GM13977 (cell line): ENCODE measurements at regions not wholly inside any gene's neighbourhood (a gene's known extent, or its start where the extent isn't known, plus 50 kb on each side); places are given as distances from the start of the nearest gene placed in this dataset.

Experiments used
- DNase-seq: peaks from one replicate; pipeline ENCODE4 v3.0.0; 2012; ENCODE audit warnings: low spot score
- in situ Hi-C: fragments of 300-500 bp; cut with MboI; formaldehyde crosslinking; loops from one replicate; pipeline ENCODE4 v1.12.0; 2022; ENCODE audit warnings: low sequenced_read_pairs, low pct_unique_long_range_greater_than_20kb, mixed read lengths, inconsistent platforms; ENCODE audit not compliant: unreplicated experiment
- TF ChIP-seq, protein P1 (sequence below): IDR thresholded peaks from 2 replicates; pipeline ENCODE4 v1.5.1; 2012; ENCODE audit warnings: mild to moderate bottlenecking, control low read depth; ENCODE audit not compliant: insufficient read depth; ENCODE audit errors: extremely low read depth, missing control alignments

DNA sequence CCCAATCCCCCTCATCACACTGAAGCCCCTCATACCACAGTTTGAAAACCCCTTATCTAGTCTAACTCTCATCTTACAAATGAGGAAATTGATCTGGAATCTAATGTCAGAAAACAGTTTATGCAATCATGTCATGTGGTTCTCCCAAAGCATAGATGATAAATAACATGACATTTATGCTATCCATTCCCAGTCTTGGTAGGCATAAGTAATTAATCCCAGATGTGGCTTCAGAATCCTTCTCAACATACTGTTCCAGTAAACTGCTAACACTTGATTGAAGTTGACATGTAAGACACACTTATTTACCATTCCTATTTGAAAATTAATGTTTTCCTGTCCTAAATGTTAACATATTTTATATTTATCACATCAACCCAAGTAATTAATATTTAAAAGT, 168.7 kb downstream of the GALC start:
- in situ Hi-C loops, result no loop called here
- no peak for DNase-seq
- TF ChIP-seq, protein P1, sequence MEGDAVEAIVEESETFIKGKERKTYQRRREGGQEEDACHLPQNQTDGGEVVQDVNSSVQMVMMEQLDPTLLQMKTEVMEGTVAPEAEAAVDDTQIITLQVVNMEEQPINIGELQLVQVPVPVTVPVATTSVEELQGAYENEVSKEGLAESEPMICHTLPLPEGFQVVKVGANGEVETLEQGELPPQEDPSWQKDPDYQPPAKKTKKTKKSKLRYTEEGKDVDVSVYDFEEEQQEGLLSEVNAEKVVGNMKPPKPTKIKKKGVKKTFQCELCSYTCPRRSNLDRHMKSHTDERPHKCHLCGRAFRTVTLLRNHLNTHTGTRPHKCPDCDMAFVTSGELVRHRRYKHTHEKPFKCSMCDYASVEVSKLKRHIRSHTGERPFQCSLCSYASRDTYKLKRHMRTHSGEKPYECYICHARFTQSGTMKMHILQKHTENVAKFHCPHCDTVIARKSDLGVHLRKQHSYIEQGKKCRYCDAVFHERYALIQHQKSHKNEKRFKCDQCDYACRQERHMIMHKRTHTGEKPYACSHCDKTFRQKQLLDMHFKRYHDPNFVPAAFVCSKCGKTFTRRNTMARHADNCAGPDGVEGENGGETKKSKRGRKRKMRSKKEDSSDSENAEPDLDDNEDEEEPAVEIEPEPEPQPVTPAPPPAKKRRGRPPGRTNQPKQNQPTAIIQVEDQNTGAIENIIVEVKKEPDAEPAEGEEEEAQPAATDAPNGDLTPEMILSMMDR, result no peak

GRCh38 chr14:87816416-87816815, 176.6 kb downstream of the GALC start:
- no peak for DNase-seq

DNA sequence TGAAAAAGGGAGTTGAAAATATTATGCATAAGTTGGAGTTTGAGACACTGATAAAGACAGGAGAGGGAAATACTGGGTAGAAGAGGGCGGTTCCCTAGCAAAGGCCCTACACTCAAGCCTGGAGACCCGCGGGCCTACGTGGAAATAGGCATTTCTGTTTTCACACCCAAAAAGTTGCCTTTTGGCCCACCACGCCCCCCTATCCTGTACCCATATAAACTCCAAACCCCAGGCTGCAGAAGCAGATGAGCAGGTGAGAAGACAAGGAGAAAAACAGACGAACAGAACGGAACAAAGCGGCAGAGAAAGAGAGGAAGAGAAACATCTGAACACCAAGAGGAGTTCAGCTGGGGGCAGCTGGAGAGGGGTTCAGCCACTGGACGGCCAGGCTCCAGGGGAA, 177.9 kb downstream of the GALC start:
- no peak for DNase-seq
- TF ChIP-seq, protein P1, result no peak
- in situ Hi-C loops, result no loop called here

More at GRCh38 chr14:87816416-87816815, 176.6 kb downstream of the GALC start:
- in situ Hi-C loops, result no loop called here
- TF ChIP-seq, protein P1, result no peak

- TF ChIP-seq, protein P1, result no peak
- in situ Hi-C loops, result no loop called here
- no peak for DNase-seq
These were observed 179.3 kb downstream of the GALC start for GRCh38 chr14:87813686-87814085.

DNA sequence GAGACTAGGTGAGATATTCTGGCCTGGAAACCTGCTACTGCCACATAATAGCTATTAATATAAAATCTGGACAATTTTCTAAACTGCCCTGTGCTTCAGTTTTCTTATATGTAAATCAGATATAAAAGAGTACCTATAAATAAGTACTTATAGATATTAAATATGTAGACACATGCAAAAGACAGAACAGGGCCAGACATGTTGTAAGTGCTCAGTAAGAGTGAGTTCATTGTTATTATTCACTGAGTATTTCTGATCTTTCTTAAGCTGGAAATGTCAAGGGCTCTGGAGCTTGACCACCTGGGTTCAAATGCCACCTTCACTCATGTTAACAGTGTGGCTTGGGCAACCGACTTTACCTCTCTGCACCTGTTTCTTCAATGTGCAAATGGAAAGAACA, 179.8 kb downstream of the GALC start:
- TF ChIP-seq, protein P1, result no peak
- no peak for DNase-seq
- in situ Hi-C loops, result no loop called here

DNA sequence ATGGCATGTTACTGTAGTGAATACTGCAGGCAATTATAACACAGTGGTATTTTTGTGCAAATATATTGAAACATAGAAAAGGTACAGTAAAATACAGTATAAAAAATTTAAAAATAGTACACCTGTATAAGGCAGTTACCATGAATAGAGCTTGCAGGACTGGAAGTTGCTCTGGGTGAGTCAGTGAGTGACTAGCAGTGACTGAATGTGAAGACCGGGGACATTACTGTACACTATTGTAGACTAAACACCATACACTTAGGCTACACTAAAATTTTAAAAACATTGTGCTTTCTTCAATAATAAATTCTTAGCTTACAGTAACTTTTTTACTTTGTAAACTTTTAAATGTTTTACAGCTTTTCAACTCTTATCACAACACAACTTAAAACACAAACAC, 181.7 kb downstream of the GALC start:
- TF ChIP-seq, protein P1, result no peak

DNA sequence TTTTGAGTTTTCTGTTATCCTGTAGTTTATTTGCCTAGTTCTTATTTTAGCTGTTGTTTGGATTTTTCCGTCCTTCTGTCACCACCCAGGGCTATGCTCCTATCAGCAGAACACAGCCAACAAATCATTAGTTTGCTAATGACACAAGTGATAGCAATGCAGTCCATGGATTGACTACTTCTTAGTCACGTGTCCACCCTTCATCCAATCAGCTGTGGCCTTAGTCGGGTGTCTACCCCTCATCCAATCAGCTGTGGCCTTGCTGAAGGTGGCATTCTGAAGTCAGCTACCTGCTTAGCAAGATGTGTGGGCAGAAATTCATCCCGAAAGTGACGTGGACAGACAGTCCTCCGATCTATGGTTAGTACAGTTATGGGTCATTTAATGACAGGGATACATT, 182.3 kb downstream of the GALC start:
- TF ChIP-seq, protein P1, result no peak
- in situ Hi-C loops, result no loop called here
- no peak for DNase-seq

More for the DNA sequence above, 181.7 kb downstream of the GALC start:
- no peak for DNase-seq
- in situ Hi-C loops, result no loop called here
